ENCODE measurements at regions not wholly inside any gene's neighbourhood (a gene's known extent, or its start where the extent isn't known, plus 50 kb on each side); places are given as distances from the start of the nearest gene placed in this dataset.

DNA sequence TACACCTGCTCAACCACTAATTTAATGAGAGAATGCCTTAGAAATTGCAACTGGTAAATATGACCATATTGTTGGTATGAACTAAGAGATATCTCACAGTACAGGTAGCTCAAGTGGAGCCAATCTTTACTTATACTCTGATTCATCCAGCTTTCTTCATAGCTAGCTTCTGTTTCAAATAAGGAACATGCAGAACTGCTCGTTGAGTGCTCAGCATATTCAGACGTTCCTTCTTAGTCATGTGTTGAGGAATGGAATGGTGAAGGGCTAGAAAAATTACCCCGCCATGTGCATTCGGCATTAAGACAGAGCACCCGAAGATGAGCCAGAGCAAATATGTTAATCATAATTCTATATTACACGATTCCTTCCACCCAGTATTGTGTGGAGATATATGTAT, 144.0 kb upstream of the VRK2 start:
- Histone ChIP-seq H3K4me2 (ENCODE audit: low read depth, low read length) (no peak overlapping the region), H3K9me3 (ENCODE audit: low read length) (no peaks in the 10 kb centered on the region), H4K20me1 (ENCODE audit: insufficient read depth, low read length) (no peaks in the 10 kb centered on the region), H2AFZ (ENCODE audit: low read length) (no peak overlapping the region), H3K4me1 (ENCODE audit: insufficient read depth, low read length) (no peaks in the 10 kb centered on the region), H3K9ac (ENCODE audit: insufficient read depth, low read depth, low read length) (no peak overlapping the region), H3K79me2 (ENCODE audit: insufficient read depth, low read length) (no peaks in the 10 kb centered on the region), H3K4me3 (replicated peaks in 1 of 3; ENCODE audit: insufficient read depth in 1 of 3, low read depth in 2 of 3, low read length in 3 of 3) (no peak overlapping the region), H3K27ac (ENCODE audit: extremely low read length, insufficient read depth, low read length) (no peak overlapping the region), H3K27me3 (ENCODE audit: control insufficient read depth in 1 of 2, insufficient read depth in 2 of 2, low read length in 2 of 2) (no peaks in the 10 kb centered on the region; a peak in 1 of 5 replicates), H3K36me3 (replicated peaks in 1 of 2; ENCODE audit: control insufficient read depth in 1 of 2, insufficient read depth in 2 of 2, low read length in 2 of 2) (no peaks in the 10 kb centered on the region)
- DNase-seq (ENCODE audit: low spot score): no peak
- no peak for ATAC-seq
- WGBS (ENCODE audit: low lambda C conversion rate): 32% methylated on average over 6 of the region's 6 CpGs
- CTCF ChIA-PET (ENCODE audit: low intra/inter-chr PET ratio, low total read pairs): no interaction called here
- intact Hi-C loops (cut with micrococcal nuclease; ENCODE audit: unreplicated experiment) (loop anchor here (10.0 kb wide), 1 partner anchor 652 kb away; no protein-coding TSS in a partner anchor), in situ Hi-C loops (cut with HindIII; ENCODE audit: extremely low pct_ligation_motif_present, low pct_unique_long_range_greater_than_20kb) (no loop called here)
- BruUV-seq (replicated peaks): no TSS peak
- FAIRE-seq: no peak
- POLR2A ChIA-PET: no interaction called here
- TF ChIP-seq LCORL (IDR thresholded peaks at IDR 0.05) (no peak), LCORL (CRISPR knock-in tag; IDR thresholded peaks at IDR 0.05) (no peak)

- BruUV-seq (replicated peaks): no TSS peak
- H2AFZ ChIP-seq (ENCODE audit: low read length): no peak overlapping the region
- H3K27ac ChIP-seq (ENCODE audit: extremely low read length, insufficient read depth, low read length): no peak overlapping the region
- intact Hi-C loops (cut with micrococcal nuclease; ENCODE audit: unreplicated experiment): loop anchor here (1.0 to 10.0 kb wide), 8 partner anchors 141 to 965 kb away; partner anchors contain the start of gene VRK2
- DNase-seq (ENCODE audit: low spot score) (peak; percentile 62), FAIRE-seq (peak; percentile 86), ATAC-seq (peak; percentile 100)
- H3K27me3 ChIP-seq (ENCODE audit: control insufficient read depth in 1 of 2, insufficient read depth in 2 of 2, low read length in 2 of 2): no peaks in the 10 kb centered on the region
- ChIA-PET POLR2A (no interaction called here), CTCF (ENCODE audit: low intra/inter-chr PET ratio, low total read pairs) (interaction anchor here (0.9 to 2.2 kb wide), 5 partner anchors 310 to 543 kb away, joined by 3 to 43 read pairs (median 4); no protein-coding TSS in a partner anchor)
- H3K4me3 ChIP-seq (replicated peaks in 1 of 3; ENCODE audit: insufficient read depth in 1 of 3, low read depth in 2 of 3, low read length in 3 of 3): no peak overlapping the region
- H3K9me3 ChIP-seq (ENCODE audit: low read length): no peaks in the 10 kb centered on the region
- in situ Hi-C loops (cut with HindIII; ENCODE audit: extremely low pct_ligation_motif_present, low pct_unique_long_range_greater_than_20kb): loop anchor here (5.0 kb wide), 1 partner anchor 541 kb away; no protein-coding TSS in a partner anchor
- WGBS (ENCODE audit: low lambda C conversion rate): 18% methylated on average over 5 of the region's 5 CpGs
- no peaks in the 10 kb centered on the region for H4K20me1 ChIP-seq (ENCODE audit: insufficient read depth, low read length)
- H3K9ac ChIP-seq (ENCODE audit: insufficient read depth, low read depth, low read length): no peak overlapping the region
- no peaks in the 10 kb centered on the region for H3K4me1 ChIP-seq (ENCODE audit: insufficient read depth, low read length)
- H3K79me2 ChIP-seq (ENCODE audit: insufficient read depth, low read length): no peaks in the 10 kb centered on the region
- H3K4me2 ChIP-seq (ENCODE audit: low read depth, low read length): no peak overlapping the region
- no peaks in the 10 kb centered on the region for H3K36me3 ChIP-seq (replicated peaks in 1 of 2; ENCODE audit: control insufficient read depth in 1 of 2, insufficient read depth in 2 of 2, low read length in 2 of 2)
- peak; percentile 93 for TF ChIP-seq SMC3 (IDR thresholded peaks at IDR 0.05; ENCODE audit: low read length)
- peak; percentile 78 for TF ChIP-seq TEAD3 (CRISPR knock-in tag; optimal IDR thresholded peaks at IDR 0.05; ENCODE audit: borderline replicate concordance)
- TF ChIP-seq HOXA7 (CRISPR knock-in tag; IDR thresholded peaks at IDR 0.05): no peak
- TF ChIP-seq ZNF574 (CRISPR knock-in tag; IDR thresholded peaks at IDR 0.05): no peak
- TF ChIP-seq ARNTL (CRISPR knock-in tag; IDR thresholded peaks at IDR 0.05): no peak
- no peak for TF ChIP-seq SP2 (CRISPR knock-in tag; IDR thresholded peaks at IDR 0.05)
- no peak for TF ChIP-seq FIP1L1 (IDR thresholded peaks at IDR 0.05; ENCODE audit: borderline replicate concordance, insufficient read depth, low read depth, low read length)
- TF ChIP-seq RAD21 (CRISPR knock-in tag; IDR thresholded peaks at IDR 0.05): peak; percentile 87
- TF ChIP-seq FOXA3 (CRISPR knock-in tag; IDR thresholded peaks at IDR 0.05): peak; percentile 30; the same call in 1 of the 2 replicates
- TF ChIP-seq STAG1 (CRISPR knock-in tag; IDR thresholded peaks at IDR 0.05): peak; percentile 97
- 0 out of 2 replicates have a peak, but pooled peaks have one; percentile 62 for TF ChIP-seq MIXL1 (CRISPR knock-in tag; IDR thresholded peaks at IDR 0.05)
- 0 out of 2 replicates have a peak, but pooled peaks have one; percentile 43 for TF ChIP-seq ZBTB25 (CRISPR knock-in tag; IDR thresholded peaks at IDR 0.05)
- TF ChIP-seq HMG20A (CRISPR knock-in tag; IDR thresholded peaks at IDR 0.05; ENCODE audit: borderline replicate concordance): 0 out of 2 replicates have a peak, but pooled peaks have one; percentile 20
- TF ChIP-seq SRF (IDR thresholded peaks at IDR 0.05; ENCODE audit: low read depth, low read length): 0 out of 2 replicates have a peak, but pooled peaks have one; percentile 26
Measured at GRCh38 chr2:57906152-57906732, 140.4 kb upstream of the VRK2 start.
